Iris pigment epithelial cell (primary cell): ENCODE measurements at regions not wholly inside any gene's neighbourhood (a gene's known extent, or its start where the extent isn't known, plus 50 kb on each side); places are given as distances from the start of the nearest gene placed in this dataset.
A peak's percentile ranks its signal among the peaks of the same experiment; 100 is the strongest.

ENCODE experiments used
- DNase-seq: peaks from one replicate; pipeline ENCODE4 v3.0.0-alpha.2; 2011; ENCODE audit warnings: low read depth

- DNase-seq, result no peak
These were observed 309.8 kb upstream of the DCBLD2 start for GRCh38 chr3:99211309-99211708.

- no peak for DNase-seq
These were observed 297.5 kb upstream of the DCBLD2 start for GRCh38 chr3:99199021-99199420.

GRCh38 chr3:99191186-99191585 lies 289.7 kb upstream of the DCBLD2 start:
- DNase-seq, result no peak

- no peak for DNase-seq
These were observed 287.4 kb upstream of the DCBLD2 start for GRCh38 chr3:99188936-99189335.

GRCh38 chr3:99186016-99186415 lies 284.5 kb upstream of the DCBLD2 start:
- DNase-seq, result no peak

GRCh38 chr3:99176169-99176964 lies 274.9 kb upstream of the DCBLD2 start:
- peak; percentile 53 for DNase-seq

- no peak for DNase-seq
These were observed 273.8 kb upstream of the DCBLD2 start for GRCh38 chr3:99175276-99175812.

GRCh38 chr3:99172736-99173657 lies 271.5 kb upstream of the DCBLD2 start:
- DNase-seq, result peak; percentile 83

- no peak for DNase-seq
These were observed 270.3 kb upstream of the DCBLD2 start for GRCh38 chr3:99171800-99172199.

- DNase-seq, result no peak
These were observed 269.5 kb upstream of the DCBLD2 start for GRCh38 chr3:99170867-99171517.

GRCh38 chr3:99167071-99167470 lies 265.6 kb upstream of the DCBLD2 start:
- DNase-seq, result no peak

GRCh38 chr3:99163314-99163713 lies 261.8 kb upstream of the DCBLD2 start:
- no peak for DNase-seq

GRCh38 chr3:99159220-99159762 lies 257.8 kb upstream of the DCBLD2 start:
- no peak for DNase-seq

- DNase-seq, result no peak
These were observed 243.5 kb upstream of the DCBLD2 start for GRCh38 chr3:99145031-99145430.

GRCh38 chr3:99143493-99143892 lies 242.0 kb upstream of the DCBLD2 start:
- DNase-seq, result no peak

GRCh38 chr3:99134986-99135385 lies 233.5 kb upstream of the DCBLD2 start:
- DNase-seq, result no peak

GRCh38 chr3:99131876-99132275 lies 230.4 kb upstream of the DCBLD2 start:
- DNase-seq, result peak; percentile 66

GRCh38 chr3:99128725-99129505 lies 227.4 kb upstream of the DCBLD2 start:
- DNase-seq, result peak; percentile 99

GRCh38 chr3:99128235-99128634 lies 226.7 kb upstream of the DCBLD2 start:
- peak; percentile 24 for DNase-seq

GRCh38 chr3:99126316-99126715 lies 224.8 kb upstream of the DCBLD2 start:
- DNase-seq, result peak; percentile 40

- DNase-seq, result peak; percentile 40
These were observed 217.9 kb upstream of the DCBLD2 start for GRCh38 chr3:99119385-99119784.
